ENCODE measurements at regions not wholly inside any gene's neighbourhood (a gene's known extent, or its start where the extent isn't known, plus 50 kb on each side); places are given as distances from the start of the nearest gene placed in this dataset.

GRCh38 chr4:41880022-41880837, 55.0 kb upstream of the TMEM33 start:
- DNase-seq (ENCODE audit: low spot score in 2 of 2, unreplicated experiment in 2 of 2) = peak in 1 of 2 experiments; percentile 37
- no peaks in the 10 kb centered on the region for H3K9me3 Mint-ChIP-seq
- peaks cover 17% of the 10 kb centered on the region for H3K4me1 Mint-ChIP-seq
- no peaks in the 10 kb centered on the region for H3K36me3 Mint-ChIP-seq
- H3K4me3 Mint-ChIP-seq = peak overlapping the region; percentile 58
- H3K27me3 Mint-ChIP-seq (ENCODE audit: low read depth) = peaks cover 96% of the 10 kb centered on the region
- TF ChIP-seq, protein P1, sequence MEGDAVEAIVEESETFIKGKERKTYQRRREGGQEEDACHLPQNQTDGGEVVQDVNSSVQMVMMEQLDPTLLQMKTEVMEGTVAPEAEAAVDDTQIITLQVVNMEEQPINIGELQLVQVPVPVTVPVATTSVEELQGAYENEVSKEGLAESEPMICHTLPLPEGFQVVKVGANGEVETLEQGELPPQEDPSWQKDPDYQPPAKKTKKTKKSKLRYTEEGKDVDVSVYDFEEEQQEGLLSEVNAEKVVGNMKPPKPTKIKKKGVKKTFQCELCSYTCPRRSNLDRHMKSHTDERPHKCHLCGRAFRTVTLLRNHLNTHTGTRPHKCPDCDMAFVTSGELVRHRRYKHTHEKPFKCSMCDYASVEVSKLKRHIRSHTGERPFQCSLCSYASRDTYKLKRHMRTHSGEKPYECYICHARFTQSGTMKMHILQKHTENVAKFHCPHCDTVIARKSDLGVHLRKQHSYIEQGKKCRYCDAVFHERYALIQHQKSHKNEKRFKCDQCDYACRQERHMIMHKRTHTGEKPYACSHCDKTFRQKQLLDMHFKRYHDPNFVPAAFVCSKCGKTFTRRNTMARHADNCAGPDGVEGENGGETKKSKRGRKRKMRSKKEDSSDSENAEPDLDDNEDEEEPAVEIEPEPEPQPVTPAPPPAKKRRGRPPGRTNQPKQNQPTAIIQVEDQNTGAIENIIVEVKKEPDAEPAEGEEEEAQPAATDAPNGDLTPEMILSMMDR (IDR thresholded peaks at IDR 0.05; ENCODE audit: unreplicated experiment) = no peak
- H3K27ac Mint-ChIP-seq = no peak overlapping the region

DNA sequence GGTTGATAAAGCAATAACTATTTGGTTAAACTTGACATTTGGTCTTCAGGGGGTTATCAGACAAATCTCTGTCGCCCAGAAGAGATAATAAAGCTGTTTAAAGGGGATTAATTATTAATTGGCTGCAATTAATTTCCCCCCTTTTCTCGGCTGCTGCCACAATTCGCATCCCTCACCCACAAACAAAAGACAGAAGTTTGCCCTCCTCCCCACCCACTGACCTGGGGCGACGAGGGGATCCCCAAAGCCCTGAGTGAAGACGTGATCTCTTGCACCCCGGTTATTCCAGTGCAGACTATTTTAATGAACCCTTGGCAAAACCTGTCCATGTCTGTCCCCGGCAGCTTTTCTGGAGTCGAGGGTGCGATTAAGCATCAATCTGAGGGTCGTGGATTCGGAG, 55.7 kb upstream of the TMEM33 start:
- no peaks in the 10 kb centered on the region for H3K36me3 Mint-ChIP-seq
- H3K27ac Mint-ChIP-seq = no peak overlapping the region
- no peak for DNase-seq (ENCODE audit: low spot score in 2 of 2, unreplicated experiment in 2 of 2)
- no peak overlapping the region for H3K4me3 Mint-ChIP-seq
- H3K4me1 Mint-ChIP-seq = peaks cover 17% of the 10 kb centered on the region
- H3K9me3 Mint-ChIP-seq = no peaks in the 10 kb centered on the region
- H3K27me3 Mint-ChIP-seq (ENCODE audit: low read depth) = peaks cover 96% of the 10 kb centered on the region
- TF ChIP-seq, protein P1 (IDR thresholded peaks at IDR 0.05; ENCODE audit: unreplicated experiment) = no peak

- Mint-ChIP-seq H3K36me3 (no peaks in the 10 kb centered on the region), H3K4me3 (no peak overlapping the region), H3K9me3 (no peaks in the 10 kb centered on the region), H3K27ac (no peak overlapping the region), H3K4me1 (peaks cover 17% of the 10 kb centered on the region), H3K27me3 (ENCODE audit: low read depth) (peaks cover 96% of the 10 kb centered on the region)
- no peak for DNase-seq (ENCODE audit: low spot score in 2 of 2, unreplicated experiment in 2 of 2)
- TF ChIP-seq, protein P1 (IDR thresholded peaks at IDR 0.05; ENCODE audit: unreplicated experiment) = no peak
Observed at GRCh38 chr4:41878991-41879491, 56.2 kb upstream of the TMEM33 start.

- Mint-ChIP-seq H3K27ac (no peak overlapping the region), H3K27me3 (ENCODE audit: low read depth) (peaks cover 97% of the 10 kb centered on the region), H3K4me3 (no peak overlapping the region), H3K9me3 (no peaks in the 10 kb centered on the region), H3K4me1 (peaks cover 17% of the 10 kb centered on the region), H3K36me3 (no peaks in the 10 kb centered on the region)
- no peak for DNase-seq (ENCODE audit: low spot score in 2 of 2, unreplicated experiment in 2 of 2)
- TF ChIP-seq, protein P1 (IDR thresholded peaks at IDR 0.05; ENCODE audit: unreplicated experiment) = no peak
Observed at GRCh38 chr4:41878170-41878969, 56.9 kb upstream of the TMEM33 start.

DNA sequence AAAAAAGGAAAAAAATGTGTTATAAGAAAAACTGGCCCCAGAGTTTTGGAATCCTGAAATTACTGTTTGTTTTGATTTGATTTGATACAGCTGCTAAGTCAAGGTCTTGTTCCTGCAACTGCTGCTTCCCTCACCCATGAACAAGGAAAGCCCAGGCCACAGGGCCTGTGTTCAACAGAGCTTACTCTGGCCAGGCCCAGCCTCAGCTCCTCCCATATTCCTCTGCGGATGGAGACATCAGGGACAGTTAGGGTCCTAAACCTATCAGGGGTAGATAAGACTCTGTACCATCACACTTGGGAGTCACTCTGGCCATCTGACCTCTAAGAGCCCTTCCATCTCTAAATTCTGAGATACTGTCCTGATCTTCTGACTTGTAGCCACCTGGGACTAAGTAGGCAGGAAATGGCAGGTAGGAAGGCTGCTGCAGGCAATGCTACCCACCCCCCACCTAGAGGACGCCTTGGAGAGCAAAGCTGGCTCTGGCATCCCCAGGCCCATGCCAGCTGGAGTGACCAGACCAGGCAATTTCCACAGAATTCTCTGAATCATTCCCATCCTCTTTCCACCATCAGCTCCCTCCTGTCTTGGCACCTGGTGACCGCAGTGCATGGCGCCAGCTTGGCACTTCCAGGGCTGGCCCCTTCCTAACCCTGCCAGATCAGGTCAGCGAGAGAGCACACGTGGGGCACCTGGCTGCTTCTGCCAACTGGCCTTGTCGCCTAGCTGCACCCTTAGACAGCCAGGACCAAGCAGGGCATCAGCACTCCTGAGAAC, 58.0 kb upstream of the TMEM33 start:
- peaks cover 21% of the 10 kb centered on the region for H3K4me1 Mint-ChIP-seq
- peaks cover 98% of the 10 kb centered on the region for H3K27me3 Mint-ChIP-seq (ENCODE audit: low read depth)
- DNase-seq (ENCODE audit: low spot score in 2 of 2, unreplicated experiment in 2 of 2) = no peak
- H3K27ac Mint-ChIP-seq = no peak overlapping the region
- no peaks in the 10 kb centered on the region for H3K9me3 Mint-ChIP-seq
- H3K36me3 Mint-ChIP-seq = no peaks in the 10 kb centered on the region
- TF ChIP-seq, protein P1 (IDR thresholded peaks at IDR 0.05; ENCODE audit: unreplicated experiment) = no peak
- H3K4me3 Mint-ChIP-seq = no peak overlapping the region
